A549 (cell line): ENCODE measurements at regions not wholly inside any gene's neighbourhood (a gene's known extent, or its start where the extent isn't known, plus 50 kb on each side); places are given as distances from the start of the nearest gene placed in this dataset.
"Not testable (repeated sequence)": the region's sequence is repeated elsewhere in the genome, so short reads cannot be mapped to it uniquely, and the experiment has no call there.

Source experiments
- ATAC-seq, 2 experiments: fragments of 200-7000 bp in 1 of 2; fragments of >200 bp in 1 of 2; cut with Nextera tagmentation in 1 of 2; cut with Tn5 transposase in 1 of 2; 3 replicates each; pipeline versions ENCODE4 v1.8.0 to v1.9.1; 2018 to 2020; ENCODE audit warnings: mild to moderate bottlenecking in 1 of 2, moderate library complexity in 1 of 2
- CTCF ChIA-PET: fragments of 300-600 bp; sonication (Branson Sonifier 250); formaldehyde crosslinking; extraction: SDS; loops from one replicate; lab custom pipeline; 2021; ENCODE audit warnings: antibody characterized with exemption, inconsistent platforms; lab: Yijun Ruan, JAX
- POLR2A ChIA-PET: fragments of 350-600 bp; formaldehyde crosslinking; extraction: SDS; loops from one replicate; lab custom pipeline; 2021; ENCODE audit warnings: antibody characterized with exemption, inconsistent platforms; lab: Yijun Ruan, JAX
- DNase-seq, 2 experiments: peaks; one replicate each; pipeline versions ENCODE4 v3.0.0 to v3.0.0-alpha.2; 2011 to 2016; ENCODE audit warnings: low read depth in 1 of 2, low spot score in 1 of 2
- FAIRE-seq: peaks from 2 replicates; lab custom pipeline; 2011; peaks lifted over from hg19 to GRCh38; lab: Jason Lieb, UNC
- H3K27ac ChIP-seq, 2 experiments: fragments of >200 bp; sonication (Bioruptor Twin); formaldehyde crosslinking; 3 replicates each; pipeline ENCODE4 v1.5.1; 2016 to 2017
- H3K4me1 ChIP-seq: fragments of >200 bp; sonication (Bioruptor Twin); formaldehyde crosslinking; 3 replicates; pipeline ENCODE4 v1.6.1; 2016
- H3K4me2 ChIP-seq: fragments of >200 bp; sonication (Bioruptor Twin); formaldehyde crosslinking; 3 replicates; pipeline ENCODE4 v1.6.1; 2016
- H3K4me3 ChIP-seq: fragments of >200 bp; sonication (Bioruptor Twin); formaldehyde crosslinking; 3 replicates; pipeline ENCODE4 v1.5.1; 2016
- H3K9me3 ChIP-seq: fragments of >200 bp; sonication (Bioruptor Twin); formaldehyde crosslinking; 3 replicates; pipeline ENCODE4 v1.6.1; 2016
- CHD4 ChIP-seq: fragments of 200-600 bp; sonication (generic); IDR thresholded peaks from 2 replicates; pipeline ENCODE4 v1.6.1; 2016; ENCODE audit warnings: antibody characterized with exemption, mild to moderate bottlenecking, borderline replicate concordance
- EHF ChIP-seq: fragments of 250-450 bp; sonication (Bioruptor Pico); IDR thresholded peaks from 2 replicates; pipeline ENCODE4 v1.5.0; 2020; ENCODE audit warnings: mild to moderate bottlenecking
- FOSB ChIP-seq: fragments of 250-450 bp; sonication (Bioruptor Pico); IDR thresholded peaks from 2 replicates; pipeline ENCODE4 v1.5.0; 2020; ENCODE audit warnings: mild to moderate bottlenecking, moderate library complexity
- HDAC2 ChIP-seq: fragments of 200-600 bp; sonication (generic); IDR thresholded peaks from 2 replicates; pipeline ENCODE4 v1.6.1; 2016
- HOXA7 ChIP-seq: fragments of 250-450 bp; sonication (Bioruptor Pico); IDR thresholded peaks from 2 replicates; pipeline ENCODE4 v1.5.0; 2020; ENCODE audit warnings: mild to moderate bottlenecking, moderate library complexity
- JUNB ChIP-seq: fragments of >200 bp; sonication (Bioruptor Twin); formaldehyde crosslinking; IDR thresholded peaks from 2 replicates; pipeline ENCODE4 v1.6.1; 2016
- MAFK ChIP-seq: fragments of 450-650 bp; IDR thresholded peaks from 2 replicates; pipeline ENCODE4 v1.6.1; 2014; ENCODE audit not compliant: partially characterized antibody
- MYC ChIP-seq: IDR thresholded peaks from 2 replicates; pipeline ENCODE4 v1.6.1; 2012; ENCODE audit warnings: mild to moderate bottlenecking, inconsistent platforms, low read length, improper control_type of control experiment, borderline replicate concordance
- NPAS2 ChIP-seq: fragments of 250-450 bp; sonication (Bioruptor Pico); IDR thresholded peaks from 2 replicates; pipeline ENCODE4 v1.8.0; 2022; ENCODE audit warnings: mild to moderate bottlenecking, moderate library complexity, borderline replicate concordance
- POLR2A ChIP-seq: IDR thresholded peaks from 2 replicates; pipeline ENCODE4 v1.6.1; 2012; ENCODE audit warnings: mild to moderate bottlenecking, low read length
- POLR2AphosphoS2 ChIP-seq: conservative IDR thresholded peaks from 2 replicates; pipeline ENCODE4 v1.6.1; 2012; ENCODE audit warnings: low read length, improper control_type of control experiment, inconsistent platforms
- RARB ChIP-seq: fragments of 250-450 bp; sonication (Bioruptor Pico); IDR thresholded peaks from 2 replicates; pipeline ENCODE4 v1.8.0; 2021; ENCODE audit warnings: mild to moderate bottlenecking, moderate library complexity
- RCOR1 ChIP-seq: fragments of 150-350 bp; IDR thresholded peaks from 2 replicates; pipeline ENCODE4 v1.6.1; 2014; ENCODE audit warnings: antibody characterized with exemption, low read length, low read depth
- RFX5 ChIP-seq: fragments of 450-650 bp; IDR thresholded peaks from 2 replicates; pipeline ENCODE4 v1.7.1; 2014; ENCODE audit warnings: antibody characterized with exemption, mild to moderate bottlenecking, moderate library complexity
- RNF2 ChIP-seq: fragments of 200-600 bp; sonication (generic); IDR thresholded peaks from 2 replicates; pipeline ENCODE4 v1.6.1; 2016; ENCODE audit warnings: low read depth, mild to moderate bottlenecking, antibody characterized with exemption, moderate library complexity, borderline replicate concordance
- SMC3 ChIP-seq: fragments of >200 bp; sonication (Bioruptor Twin); formaldehyde crosslinking; IDR thresholded peaks from 3 replicates; pipeline ENCODE4 v1.6.1; 2018; ENCODE audit warnings: inconsistent platforms
- ZSCAN20 ChIP-seq: fragments of 250-450 bp; sonication (Bioruptor Pico); IDR thresholded peaks from 2 replicates; pipeline ENCODE4 v1.8.0; 2022; ENCODE audit warnings: mild to moderate bottlenecking, moderate library complexity
- WGBS: methylation state at CpG from one replicate; pipeline ENCODE4 v1.1.6; 2017; ENCODE audit errors: missing lambda C conversion rate; 5-methylcytosine and 5-hydroxymethylcytosine counted together
- TF ChIP-seq, protein P1 (sequence below): IDR thresholded peaks from 2 replicates; pipeline ENCODE4 v1.6.1; 2012
- TF ChIP-seq, protein P2 (sequence below): IDR thresholded peaks from 2 replicates; pipeline ENCODE4 v1.6.1; 2012; ENCODE audit warnings: low read depth, borderline replicate concordance
- TF ChIP-seq, protein P3 (sequence below): fragments of 450-650 bp; IDR thresholded peaks from 2 replicates; pipeline ENCODE4 v1.6.1; 2014; ENCODE audit warnings: antibody characterized with exemption
- TF ChIP-seq, protein P4 (sequence below): fragments of >200 bp; sonication (Bioruptor Twin); formaldehyde crosslinking; IDR thresholded peaks from 3 replicates; pipeline ENCODE4 v1.6.1; 2016

DNA sequence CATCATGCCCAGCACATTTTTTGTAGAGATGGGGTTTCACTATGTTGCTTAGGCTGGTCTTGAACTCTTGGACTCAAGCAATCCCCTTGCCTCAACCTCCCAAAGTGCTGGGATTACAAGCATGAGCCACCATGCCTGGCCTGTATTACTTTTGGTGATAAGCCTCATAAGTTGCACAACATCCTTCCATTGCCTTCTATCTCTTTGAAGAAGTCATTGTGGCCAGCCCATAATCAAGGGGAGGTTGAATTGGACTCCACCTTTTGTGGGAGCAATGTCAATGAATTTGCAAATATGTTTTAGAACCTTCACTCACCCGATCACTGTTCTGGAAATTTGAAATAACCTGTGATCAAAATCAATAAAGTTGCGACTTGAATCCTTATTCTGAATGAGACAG, 104.3 kb upstream of the CLINT1 start:
- WGBS: 73% methylated on average over 2 of the region's 2 CpGs
- H3K27ac ChIP-seq: no peak overlapping the region
- CTCF ChIA-PET: interaction anchor here (1.3 to 1.9 kb wide), 2 partner anchors 31 to 108 kb away, joined by 4 to 7 read pairs; no protein-coding TSS in a partner anchor

DNA sequence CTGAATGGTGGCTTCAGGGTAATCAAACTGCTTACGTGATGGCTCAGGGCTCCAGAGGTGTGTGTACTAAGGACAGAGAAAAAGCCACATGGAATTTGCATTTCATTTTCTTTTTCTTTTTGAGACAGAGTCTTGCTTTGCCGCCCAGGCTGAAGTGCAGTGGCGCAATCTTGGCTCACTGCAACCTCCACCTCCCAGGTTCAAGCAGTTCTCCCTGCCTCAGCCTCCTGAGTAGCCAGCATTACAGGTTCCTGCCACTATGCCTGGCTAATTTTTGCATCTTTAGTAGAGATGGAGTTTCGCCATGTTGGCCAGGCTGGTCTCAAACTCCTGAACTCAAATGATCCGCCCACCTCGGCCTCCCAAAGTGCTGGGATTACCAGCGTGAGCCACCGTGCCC, 103.7 kb upstream of the CLINT1 start:
- ATAC-seq, H3K9me3 ChIP-seq, H3K4me3 ChIP-seq, H3K27ac ChIP-seq, DNase-seq, FAIRE-seq, POLR2A ChIA-PET, H3K4me1 ChIP-seq, H3K4me2 ChIP-seq: not testable (repeated sequence)
- CTCF ChIA-PET: interaction anchor here (1.0 to 1.9 kb wide), 2 partner anchors 32 to 108 kb away, joined by 4 to 7 read pairs; no protein-coding TSS in a partner anchor
- 76% methylated on average over 8 of the region's 8 CpGs for WGBS

More for the DNA sequence above, 104.3 kb upstream of the CLINT1 start:
- H3K4me3 ChIP-seq: no peak overlapping the region
- POLR2A ChIA-PET: no interaction called here
- TF ChIP-seq MAFK (no peak), ZSCAN20 (CRISPR knock-in tag) (no peak), POLR2A (no peak), HDAC2 (no peak), RCOR1 (no peak), FOSB (no peak), MYC (no peak), JUNB (no peak), EHF (CRISPR knock-in tag) (no peak)
- TF ChIP-seq, protein P1, sequence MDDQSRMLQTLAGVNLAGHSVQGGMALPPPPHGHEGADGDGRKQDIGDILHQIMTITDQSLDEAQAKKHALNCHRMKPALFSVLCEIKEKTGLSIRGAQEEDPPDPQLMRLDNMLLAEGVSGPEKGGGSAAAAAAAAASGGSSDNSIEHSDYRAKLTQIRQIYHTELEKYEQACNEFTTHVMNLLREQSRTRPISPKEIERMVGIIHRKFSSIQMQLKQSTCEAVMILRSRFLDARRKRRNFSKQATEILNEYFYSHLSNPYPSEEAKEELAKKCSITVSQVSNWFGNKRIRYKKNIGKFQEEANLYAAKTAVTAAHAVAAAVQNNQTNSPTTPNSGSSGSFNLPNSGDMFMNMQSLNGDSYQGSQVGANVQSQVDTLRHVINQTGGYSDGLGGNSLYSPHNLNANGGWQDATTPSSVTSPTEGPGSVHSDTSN: no peak
- TF ChIP-seq, protein P2, sequence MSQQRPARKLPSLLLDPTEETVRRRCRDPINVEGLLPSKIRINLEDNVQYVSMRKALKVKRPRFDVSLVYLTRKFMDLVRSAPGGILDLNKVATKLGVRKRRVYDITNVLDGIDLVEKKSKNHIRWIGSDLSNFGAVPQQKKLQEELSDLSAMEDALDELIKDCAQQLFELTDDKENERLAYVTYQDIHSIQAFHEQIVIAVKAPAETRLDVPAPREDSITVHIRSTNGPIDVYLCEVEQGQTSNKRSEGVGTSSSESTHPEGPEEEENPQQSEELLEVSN: no peak
- H3K4me2 ChIP-seq: no peak overlapping the region
- DNase-seq (no peak), FAIRE-seq (no peak), ATAC-seq (no peak)
- H3K4me1 ChIP-seq: no peaks in the 10 kb centered on the region
- H3K9me3 ChIP-seq: no peaks in the 10 kb centered on the region

DNA sequence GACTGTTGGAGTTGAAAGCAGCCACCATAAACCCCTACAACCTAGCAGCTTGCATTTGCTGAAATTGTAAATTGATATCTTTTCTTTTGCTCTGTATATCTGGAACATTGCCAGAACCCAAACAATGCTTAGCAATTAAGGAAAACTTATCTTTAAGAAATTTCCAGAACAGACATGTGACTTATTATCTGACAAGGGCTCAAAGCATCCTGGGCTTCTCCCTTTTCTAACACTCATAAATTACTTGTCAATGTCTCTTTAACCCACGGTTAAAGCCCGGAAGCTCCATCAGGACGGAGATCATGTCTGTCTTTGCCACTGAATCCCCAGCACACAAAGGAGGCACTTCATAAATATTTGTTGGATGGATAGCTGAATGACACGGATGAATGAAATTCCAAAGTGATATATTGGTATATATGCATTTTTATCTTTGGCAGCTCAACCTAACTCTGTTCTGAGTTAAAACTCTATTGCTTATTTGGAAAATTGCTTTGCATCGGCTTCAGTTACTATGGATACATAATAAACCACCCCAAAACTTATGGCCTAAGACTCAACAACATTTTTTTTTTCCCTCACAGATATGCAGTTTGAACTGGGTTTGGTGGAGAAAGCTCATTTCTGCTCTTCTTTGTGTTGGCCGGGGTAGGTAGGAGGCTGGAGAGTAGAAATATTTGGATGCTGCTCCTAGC, 103.1 kb upstream of the CLINT1 start:
- H3K4me1 ChIP-seq: no peaks in the 10 kb centered on the region
- no peak overlapping the region for H3K4me3 ChIP-seq
- H3K4me2 ChIP-seq: no peak overlapping the region
- ChIA-PET CTCF (interaction anchor here (0.7 to 5.9 kb wide), 5 partner anchors 10 to 724 kb away, joined by 3 to 32 read pairs (median 5); no protein-coding TSS in a partner anchor), POLR2A (no interaction called here)
- DNase-seq (no peak), FAIRE-seq (no peak), ATAC-seq (no peak)
- no peaks in the 10 kb centered on the region for H3K9me3 ChIP-seq
- WGBS: 68% methylated on average over 6 of the region's 6 CpGs
- no peak overlapping the region for H3K27ac ChIP-seq
- no peak for TF ChIP-seq POLR2AphosphoS2
- no peak for TF ChIP-seq CHD4
- TF ChIP-seq, protein P3, sequence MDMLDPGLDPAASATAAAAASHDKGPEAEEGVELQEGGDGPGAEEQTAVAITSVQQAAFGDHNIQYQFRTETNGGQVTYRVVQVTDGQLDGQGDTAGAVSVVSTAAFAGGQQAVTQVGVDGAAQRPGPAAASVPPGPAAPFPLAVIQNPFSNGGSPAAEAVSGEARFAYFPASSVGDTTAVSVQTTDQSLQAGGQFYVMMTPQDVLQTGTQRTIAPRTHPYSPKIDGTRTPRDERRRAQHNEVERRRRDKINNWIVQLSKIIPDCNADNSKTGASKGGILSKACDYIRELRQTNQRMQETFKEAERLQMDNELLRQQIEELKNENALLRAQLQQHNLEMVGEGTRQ: no peak
- no peak for TF ChIP-seq RFX5
- no peak for TF ChIP-seq HOXA7 (CRISPR knock-in tag)
- no peak for TF ChIP-seq MYC
- TF ChIP-seq, protein P2: no peak
- TF ChIP-seq SMC3: no peak
- no peak for TF ChIP-seq RNF2
- TF ChIP-seq NPAS2: no peak
- TF ChIP-seq EHF (CRISPR knock-in tag): no peak
- TF ChIP-seq RARB: no peak
- TF ChIP-seq, protein P4, sequence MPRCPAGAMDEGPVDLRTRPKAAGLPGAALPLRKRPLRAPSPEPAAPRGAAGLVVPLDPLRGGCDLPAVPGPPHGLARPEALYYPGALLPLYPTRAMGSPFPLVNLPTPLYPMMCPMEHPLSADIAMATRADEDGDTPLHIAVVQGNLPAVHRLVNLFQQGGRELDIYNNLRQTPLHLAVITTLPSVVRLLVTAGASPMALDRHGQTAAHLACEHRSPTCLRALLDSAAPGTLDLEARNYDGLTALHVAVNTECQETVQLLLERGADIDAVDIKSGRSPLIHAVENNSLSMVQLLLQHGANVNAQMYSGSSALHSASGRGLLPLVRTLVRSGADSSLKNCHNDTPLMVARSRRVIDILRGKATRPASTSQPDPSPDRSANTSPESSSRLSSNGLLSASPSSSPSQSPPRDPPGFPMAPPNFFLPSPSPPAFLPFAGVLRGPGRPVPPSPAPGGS: no peak
